ENCODE measurements at regions not wholly inside any gene's neighbourhood (a gene's known extent, or its start where the extent isn't known, plus 50 kb on each side); places are given as distances from the start of the nearest gene placed in this dataset.
A peak's percentile ranks its signal among the peaks of the same experiment; 100 is the strongest.

- Histone ChIP-seq H3K4me3 (ENCODE audit: control insufficient read depth in 2 of 3, extremely low read depth in 1 of 3, insufficient read depth in 2 of 3, low read depth in 1 of 3, low read length in 3 of 3) (no peak overlapping the region), H3K9me1 (ENCODE audit: control insufficient read depth, extremely low read depth, insufficient read depth, low read length) (no peaks in the 10 kb centered on the region), H3K4me2 (ENCODE audit: control insufficient read depth, extremely low read depth, insufficient read depth, low read depth, low read length) (no peak overlapping the region), H2AFZ (ENCODE audit: control insufficient read depth, low read length) (no peak overlapping the region), H3K27ac (ENCODE audit: control insufficient read depth, insufficient read depth, low read length) (no peak overlapping the region), H3K27me3 (ENCODE audit: control insufficient read depth, extremely low read depth, insufficient read depth, low read length) (no peaks in the 10 kb centered on the region), H3K9me3 (ENCODE audit: control insufficient read depth, low read depth, low read length) (no peaks in the 10 kb centered on the region), H3K36me3 (ENCODE audit: control insufficient read depth in 2 of 2, extremely low read depth in 1 of 2, insufficient read depth in 2 of 2, low read length in 2 of 2) (no peaks in the 10 kb centered on the region), H4K20me1 (ENCODE audit: control insufficient read depth, extremely low read depth, insufficient read depth, low read length) (no peaks in the 10 kb centered on the region), H3K9ac (ENCODE audit: control insufficient read depth, extremely low read depth, insufficient read depth, low read length) (no peak overlapping the region), H3K79me2 (ENCODE audit: control insufficient read depth, insufficient read depth, low read length) (no peaks in the 10 kb centered on the region), H3K4me1 (ENCODE audit: control insufficient read depth, extremely low read depth, insufficient read depth, low read length) (peaks cover 10% of the 10 kb centered on the region)
- no peak for FAIRE-seq
- dilution Hi-C loops (cut with MboI; ENCODE audit: extremely low pct_ligation_motif_present, low sequenced_read_pairs): no loop called here
- no peak for DNase-seq (ENCODE audit: low read depth, low spot score)
- no peak for TF ChIP-seq CTCF (optimal IDR thresholded peaks at IDR 0.05 in 1 of 3, IDR thresholded peaks at IDR 0.05 in 1 of 3, conservative IDR thresholded peaks at IDR 0.05 in 1 of 3; ENCODE audit: extremely low read depth in 1 of 3, insufficient read depth in 2 of 3, low read length in 3 of 3)
- TF ChIP-seq EZH2 (IDR thresholded peaks at IDR 0.05; ENCODE audit: low read length): no peak
Observed at GRCh38 chr1:94688646-94689045, 131.5 kb upstream of the SLC44A3 start.

- Histone ChIP-seq H2AFZ (ENCODE audit: control insufficient read depth, low read length) (no peak overlapping the region), H3K4me3 (ENCODE audit: control insufficient read depth in 2 of 3, extremely low read depth in 1 of 3, insufficient read depth in 2 of 3, low read depth in 1 of 3, low read length in 3 of 3) (no peak overlapping the region)
- dilution Hi-C loops (cut with MboI; ENCODE audit: extremely low pct_ligation_motif_present, low sequenced_read_pairs): no loop called here
Observed at GRCh38 chr1:94686882-94687281, 133.3 kb upstream of the SLC44A3 start.

More at GRCh38 chr1:94686882-94687281, 133.3 kb upstream of the SLC44A3 start:
- H3K9me3 ChIP-seq (ENCODE audit: control insufficient read depth, low read depth, low read length): no peaks in the 10 kb centered on the region
- no peaks in the 10 kb centered on the region for H3K79me2 ChIP-seq (ENCODE audit: control insufficient read depth, insufficient read depth, low read length)
- H3K4me2 ChIP-seq (ENCODE audit: control insufficient read depth, extremely low read depth, insufficient read depth, low read depth, low read length): no peak overlapping the region
- no peaks in the 10 kb centered on the region for H3K36me3 ChIP-seq (ENCODE audit: control insufficient read depth in 2 of 2, extremely low read depth in 1 of 2, insufficient read depth in 2 of 2, low read length in 2 of 2)
- H3K4me1 ChIP-seq (ENCODE audit: control insufficient read depth, extremely low read depth, insufficient read depth, low read length): peaks cover 10% of the 10 kb centered on the region
- no peak for DNase-seq (ENCODE audit: low read depth, low spot score)
- no peaks in the 10 kb centered on the region for H3K27me3 ChIP-seq (ENCODE audit: control insufficient read depth, extremely low read depth, insufficient read depth, low read length)
- no peaks in the 10 kb centered on the region for H3K9me1 ChIP-seq (ENCODE audit: control insufficient read depth, extremely low read depth, insufficient read depth, low read length)
- no peaks in the 10 kb centered on the region for H4K20me1 ChIP-seq (ENCODE audit: control insufficient read depth, extremely low read depth, insufficient read depth, low read length)
- TF ChIP-seq CTCF (optimal IDR thresholded peaks at IDR 0.05 in 1 of 3, IDR thresholded peaks at IDR 0.05 in 1 of 3, conservative IDR thresholded peaks at IDR 0.05 in 1 of 3; ENCODE audit: extremely low read depth in 1 of 3, insufficient read depth in 2 of 3, low read length in 3 of 3) (no peak), EZH2 (IDR thresholded peaks at IDR 0.05; ENCODE audit: low read length) (no peak)
- no peak overlapping the region for H3K27ac ChIP-seq (ENCODE audit: control insufficient read depth, insufficient read depth, low read length)
- no peak overlapping the region for H3K9ac ChIP-seq (ENCODE audit: control insufficient read depth, extremely low read depth, insufficient read depth, low read length)
- peak; percentile 41 for FAIRE-seq
